Eye (tissue), 1 donor: ENCODE measurements at regions not wholly inside any gene's neighbourhood (a gene's known extent, or its start where the extent isn't known, plus 50 kb on each side); places are given as distances from the start of the nearest gene placed in this dataset.

Experiments
- DNase-seq: peaks from one replicate; pipeline ENCODE4 v3.0.0-alpha.2; 2015

DNA sequence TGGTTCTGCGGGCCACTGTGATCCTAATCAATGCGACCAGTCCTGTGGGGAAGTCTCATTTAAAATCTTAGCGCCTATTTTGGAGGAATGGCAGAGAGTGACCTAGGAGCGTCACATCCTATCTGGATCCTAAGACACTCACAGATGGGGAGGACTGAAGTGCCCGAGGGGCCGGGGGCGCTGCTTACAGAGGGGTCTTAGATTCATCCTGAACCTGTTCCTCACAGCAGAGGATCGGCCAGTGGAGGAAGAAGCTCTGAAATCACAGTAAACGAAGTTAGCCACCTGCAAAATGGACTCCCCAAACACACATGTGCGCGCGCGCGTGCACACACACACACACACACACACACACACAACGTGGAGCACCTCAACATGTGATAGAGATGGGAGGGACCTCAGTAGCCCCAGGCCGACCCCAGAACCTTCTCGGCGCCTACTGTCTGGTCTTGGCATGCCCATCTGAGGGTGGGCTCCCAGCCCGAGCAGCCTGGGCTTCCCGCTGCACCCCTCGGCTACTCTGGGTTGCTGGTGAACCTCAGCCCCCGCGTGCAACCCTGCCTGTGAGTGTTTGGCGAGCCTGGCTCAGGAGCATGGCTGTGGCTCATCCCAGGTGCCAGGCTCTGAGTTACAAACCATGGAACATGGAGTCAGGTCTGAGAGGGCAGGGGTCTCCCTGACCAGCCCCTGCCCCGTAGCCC, 613.3 kb downstream of the TBC1D22A start:
- DNase-seq = no peak

DNA sequence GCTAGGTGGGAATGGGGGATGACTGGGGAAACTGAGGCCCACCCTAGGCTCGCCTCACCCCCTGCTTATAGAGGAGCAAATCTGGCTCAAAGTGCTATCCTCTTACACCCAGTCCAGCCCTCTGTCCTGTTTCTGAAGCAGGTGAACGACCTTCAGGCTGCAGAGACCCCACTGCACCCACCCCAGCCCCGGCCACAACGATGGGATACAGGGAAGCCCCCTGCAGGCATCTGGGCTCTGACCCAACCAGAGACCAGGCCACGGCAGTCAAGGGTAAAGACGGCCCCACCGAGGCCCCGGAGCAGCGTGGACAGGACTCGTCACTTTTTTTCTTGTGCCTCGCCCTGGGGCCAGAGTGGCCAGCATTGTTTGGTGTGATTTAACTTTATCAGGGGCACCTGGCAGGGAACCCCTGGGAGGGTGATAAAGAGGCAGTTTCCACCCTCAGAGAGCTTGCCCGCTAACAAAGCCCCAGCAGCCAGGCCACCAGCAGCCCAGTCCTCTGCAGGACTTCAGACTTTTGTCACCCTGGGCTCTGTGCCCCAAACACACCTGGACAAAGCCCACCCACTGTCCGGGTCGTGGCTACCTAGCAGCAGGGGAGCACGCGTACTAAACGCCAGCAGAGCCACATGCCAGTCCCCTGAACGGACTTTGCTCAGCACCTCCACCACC, 612.6 kb downstream of the TBC1D22A start:
- no peak for DNase-seq

DNA sequence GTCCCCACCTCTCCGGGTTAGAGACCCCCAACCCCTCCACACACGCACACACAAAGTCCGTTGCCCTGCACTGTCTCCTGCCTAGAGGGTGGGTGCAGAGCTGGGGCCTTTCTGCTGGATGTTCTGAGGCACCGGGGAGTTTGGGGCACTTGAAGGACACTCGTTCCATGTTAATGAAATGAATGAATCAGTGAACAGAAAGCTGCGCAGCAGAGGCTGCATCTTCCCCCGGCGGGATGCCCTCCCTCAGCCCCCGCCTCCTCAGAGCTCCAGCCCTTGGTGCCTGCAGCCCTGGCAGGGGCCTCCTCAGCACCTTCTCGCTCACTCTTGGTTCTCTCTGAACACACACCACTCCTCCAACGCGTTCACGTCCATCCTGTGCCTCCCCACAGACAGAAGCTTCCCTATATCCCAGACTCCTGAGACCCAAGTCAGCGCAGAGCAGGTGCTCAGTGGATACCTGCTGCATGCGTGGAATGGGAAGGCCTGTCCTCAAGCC, 611.9 kb downstream of the TBC1D22A start:
- no peak for DNase-seq

DNA sequence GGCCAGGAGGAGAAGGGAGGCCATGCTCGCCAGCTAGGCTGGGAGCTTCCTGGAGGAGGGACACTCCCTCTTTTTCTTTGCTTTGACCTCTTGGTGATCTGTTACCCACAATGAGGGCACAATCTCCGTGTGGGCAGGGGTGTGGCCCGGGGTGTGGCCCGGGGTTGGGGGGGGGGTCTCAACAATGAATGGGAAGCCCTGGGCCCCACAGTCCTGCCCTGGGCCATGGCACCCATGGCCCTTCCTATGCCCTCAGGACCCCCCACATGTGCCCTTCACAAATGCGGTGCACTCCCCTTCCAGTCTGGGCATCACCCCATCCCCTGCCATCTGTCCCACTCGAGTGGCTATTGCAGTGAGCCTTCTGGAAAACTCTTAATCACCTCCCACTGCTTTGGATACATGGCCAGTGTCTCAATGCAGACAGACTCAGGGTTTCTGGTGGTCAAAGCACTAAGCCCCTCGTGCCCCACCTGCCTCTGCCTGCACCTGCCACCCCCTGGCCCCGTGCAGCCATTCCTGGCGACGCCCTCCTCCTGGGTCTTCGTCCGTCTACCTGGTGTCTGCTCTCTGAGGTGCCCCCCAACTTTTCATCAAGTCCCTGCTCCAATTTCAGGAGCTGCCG, 611.3 kb downstream of the TBC1D22A start:
- DNase-seq = no peak

DNA sequence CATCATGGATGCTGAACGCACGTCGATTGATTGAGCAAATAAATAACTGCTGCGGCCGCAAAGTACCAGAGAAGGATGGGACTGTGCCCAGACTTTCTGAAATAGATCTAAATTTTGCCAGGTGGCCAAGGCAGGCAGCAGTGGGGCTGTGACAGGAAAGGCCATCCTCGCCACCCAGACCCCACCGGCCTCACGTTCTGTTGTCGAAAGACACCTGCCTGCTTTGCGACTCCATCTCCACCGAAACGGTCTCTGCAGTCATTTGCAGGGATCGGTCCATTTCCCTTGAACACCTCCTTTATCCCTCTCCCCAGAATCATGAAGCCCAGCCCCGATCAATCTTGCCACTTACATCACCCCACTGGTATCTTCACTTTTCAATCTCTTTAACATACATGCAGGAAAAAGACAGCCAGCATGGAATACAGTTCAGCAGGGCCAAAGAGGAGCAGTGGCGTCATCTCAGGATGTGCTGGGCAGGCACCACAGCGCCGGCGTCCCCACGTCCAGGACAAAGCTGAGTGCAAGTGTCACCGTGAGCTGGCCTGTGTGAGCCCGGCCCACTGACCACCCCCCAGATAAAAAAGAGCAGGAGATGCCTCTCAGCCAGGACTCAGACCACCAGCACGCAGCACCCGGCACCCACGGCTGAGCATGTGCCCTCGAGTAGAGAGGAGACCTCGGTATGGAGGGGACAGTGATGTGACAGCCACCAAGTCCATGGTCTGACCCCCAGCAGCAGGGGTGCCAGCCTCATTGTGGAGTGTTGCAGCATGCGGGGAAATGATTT, 610.3 kb downstream of the TBC1D22A start:
- DNase-seq = no peak

DNA sequence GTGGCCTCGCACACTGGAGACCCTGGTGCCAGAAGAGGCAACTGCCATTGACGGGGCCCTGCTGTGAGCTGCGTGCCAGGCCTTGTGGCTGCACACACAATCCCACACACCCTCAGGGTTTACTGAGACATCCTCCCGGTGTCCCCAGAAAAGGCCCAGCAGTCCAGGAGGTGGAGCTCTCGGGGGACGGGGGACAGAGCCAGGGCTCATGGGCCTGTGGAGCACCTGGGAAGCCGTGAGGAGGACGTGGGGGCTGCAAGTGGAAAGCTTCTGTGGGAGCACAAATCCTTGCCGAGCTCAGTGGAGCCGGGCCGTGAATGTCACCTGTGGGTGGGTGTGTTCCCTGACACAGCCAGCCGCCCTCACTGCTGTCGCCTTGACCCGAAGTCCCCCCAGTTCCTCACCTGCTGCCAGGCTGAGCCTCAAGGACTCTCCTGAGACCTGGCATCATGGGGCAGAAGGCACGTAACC, 609.7 kb downstream of the TBC1D22A start:
- DNase-seq = no peak

DNA sequence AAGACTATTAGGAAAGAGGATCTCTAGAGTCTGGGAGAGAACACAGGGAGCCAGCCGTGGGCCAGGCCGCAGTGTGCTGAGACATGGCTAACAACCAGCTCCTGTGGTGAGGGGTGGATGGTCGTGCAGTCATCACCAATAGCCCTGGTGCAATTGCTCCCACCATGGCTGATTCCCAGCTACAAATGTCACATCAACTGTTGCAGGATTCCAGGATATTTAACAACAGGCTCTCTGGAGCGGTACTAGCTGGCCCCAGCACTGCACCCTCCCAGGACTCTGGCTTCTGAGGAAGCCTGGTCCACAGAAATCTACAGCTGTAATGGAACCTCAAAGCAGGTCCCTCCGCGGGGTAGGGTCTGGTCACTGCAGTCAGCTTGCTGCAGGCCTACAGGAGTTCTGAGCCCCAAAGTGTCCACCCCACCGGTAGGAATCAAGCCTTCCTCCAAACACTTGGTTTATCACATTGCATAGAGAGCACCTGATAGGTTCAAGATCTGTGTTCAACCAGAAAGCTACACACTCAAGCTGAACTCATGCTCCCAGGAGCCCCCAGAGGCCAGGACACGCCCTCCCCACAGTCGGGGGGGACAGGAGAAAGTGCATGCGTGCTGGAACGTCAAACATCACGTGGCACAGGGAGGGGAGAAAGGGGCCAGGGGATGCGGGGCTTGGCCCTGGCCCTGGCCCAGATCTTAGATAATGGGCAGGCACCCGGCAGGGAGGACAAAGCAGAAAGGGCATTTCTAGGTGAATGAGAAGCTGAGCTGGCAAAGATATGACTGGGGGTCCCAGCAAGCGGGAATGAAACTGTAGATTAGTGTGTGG, 609.0 kb downstream of the TBC1D22A start:
- DNase-seq = no peak

DNA sequence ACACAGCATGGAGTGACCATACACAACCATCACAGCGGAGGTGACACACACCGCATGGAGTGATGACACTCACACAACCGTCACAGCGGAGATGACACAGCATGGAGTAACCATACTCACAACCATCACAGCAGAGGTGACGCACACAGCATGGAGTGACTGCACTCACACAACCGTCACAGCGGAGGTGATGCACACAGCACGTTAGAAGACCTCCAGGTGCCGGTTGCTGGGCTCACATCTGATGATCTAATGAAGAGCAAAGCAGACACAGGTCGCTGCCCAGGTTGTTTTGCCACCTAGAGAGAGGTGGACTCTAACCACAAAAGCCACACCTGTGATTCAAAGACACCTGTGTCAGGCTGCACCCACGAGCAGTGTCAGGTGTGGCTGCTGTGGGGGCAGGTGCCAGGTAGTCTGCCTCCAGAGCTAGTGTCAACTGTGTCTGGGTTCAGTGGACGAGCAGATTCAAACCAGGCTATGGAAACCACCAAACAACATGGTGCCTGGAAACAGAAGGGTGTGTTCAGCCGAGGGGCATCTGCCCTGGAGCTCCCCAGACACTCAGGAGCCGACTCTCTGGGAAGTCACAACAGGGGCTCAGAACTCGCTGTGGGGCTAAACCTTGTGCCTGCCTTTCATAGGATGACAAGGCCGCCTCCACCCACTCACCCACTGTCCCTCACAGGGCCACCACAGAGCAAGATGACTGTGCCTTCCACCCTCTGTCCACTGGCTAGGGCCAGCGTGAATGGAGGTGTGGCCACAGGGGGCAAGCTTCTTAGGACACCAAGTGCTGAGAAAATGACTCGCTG, 608.2 kb downstream of the TBC1D22A start:
- no peak for DNase-seq

DNA sequence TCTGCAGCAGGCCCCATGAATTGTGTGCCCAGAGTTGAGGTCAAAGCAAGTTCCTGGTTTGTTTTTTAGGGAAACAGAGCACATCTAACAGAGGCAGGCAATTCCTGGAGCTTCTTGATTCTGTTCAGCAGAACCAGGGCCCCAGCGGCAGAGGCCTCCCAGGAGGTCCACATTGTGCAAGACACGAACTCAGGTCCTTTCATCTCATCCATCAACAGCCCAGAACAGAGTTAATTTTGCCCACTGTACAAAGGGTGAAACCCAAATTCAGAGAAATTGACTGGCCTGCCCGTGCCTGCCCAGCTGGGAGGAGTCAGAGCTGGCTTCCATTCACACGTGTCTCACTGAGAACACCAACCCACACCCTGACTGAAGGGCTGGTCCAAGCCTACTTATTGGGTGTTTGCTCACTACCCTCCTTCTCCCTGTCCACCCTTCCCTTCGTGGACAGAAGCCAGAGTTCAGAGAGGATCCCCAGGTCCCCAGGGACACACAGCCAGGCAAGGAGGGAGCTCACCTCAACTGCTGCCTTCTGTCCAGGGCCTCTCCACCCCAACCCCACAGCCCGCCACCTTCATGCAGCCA, 607.1 kb downstream of the TBC1D22A start:
- no peak for DNase-seq

DNA sequence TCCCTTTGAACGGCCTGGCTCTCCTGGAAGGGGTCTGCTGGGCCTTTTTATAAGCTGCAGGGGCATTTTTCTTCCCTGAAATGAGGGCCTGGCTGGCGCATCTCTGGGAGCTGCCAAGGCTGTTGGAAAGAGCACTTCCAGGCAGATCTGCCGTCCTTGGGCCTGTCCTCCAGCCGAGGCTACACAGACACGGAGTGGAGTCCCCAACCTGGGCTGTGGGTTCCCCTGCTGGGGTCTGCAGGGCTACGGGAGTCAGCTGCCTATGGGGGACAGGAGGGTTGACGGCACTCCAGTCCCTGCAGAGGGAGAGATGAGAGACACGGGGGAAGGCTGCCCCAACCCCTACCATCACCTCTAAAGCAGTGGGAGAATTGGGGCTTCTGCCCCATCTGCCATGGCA, 606.6 kb downstream of the TBC1D22A start:
- no peak for DNase-seq

DNA sequence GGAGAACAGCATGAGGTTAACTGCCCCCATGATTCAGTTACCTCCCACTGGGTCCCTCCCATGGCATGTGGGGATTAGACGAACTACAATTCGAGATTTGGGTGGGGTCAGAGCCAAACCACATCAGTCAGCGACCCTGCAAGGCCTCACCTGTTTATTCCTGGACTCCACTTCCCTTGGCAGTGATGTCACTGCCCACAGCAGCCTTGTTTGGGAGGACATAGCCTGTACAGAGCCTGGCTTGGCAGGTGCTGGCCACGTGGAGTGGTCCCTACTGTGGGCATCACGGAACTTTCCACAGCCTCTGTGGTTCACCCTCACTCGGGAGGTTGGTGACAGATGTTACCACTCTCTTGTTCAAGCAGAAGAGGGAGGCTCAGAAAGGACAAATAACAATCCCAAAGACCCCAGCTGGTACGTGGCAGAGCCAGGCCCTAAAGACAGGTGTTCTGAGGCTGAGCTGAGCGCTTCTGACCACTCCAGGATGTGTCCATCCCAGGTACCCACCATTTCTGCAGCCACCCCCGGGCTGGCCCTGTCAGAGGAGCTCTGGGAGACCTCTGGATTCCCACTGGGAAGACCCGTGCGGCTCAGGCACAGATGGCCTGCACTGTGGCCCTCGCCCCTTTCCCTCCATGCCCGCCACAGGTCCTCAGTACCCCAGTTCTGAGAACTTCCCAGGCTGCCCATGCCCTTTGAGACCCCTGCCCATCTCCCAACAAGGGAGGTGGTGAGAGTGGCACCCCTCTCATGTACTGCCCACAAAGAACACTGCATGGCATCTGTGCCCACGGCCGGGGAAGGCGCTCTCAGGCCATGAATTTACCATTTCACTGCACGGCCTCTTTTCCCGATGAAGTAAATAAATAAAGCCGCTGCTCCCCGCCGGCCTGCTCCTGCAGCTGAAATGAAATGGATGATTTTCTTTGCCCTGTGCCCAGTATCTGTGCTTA, 605.8 kb downstream of the TBC1D22A start:
- DNase-seq = no peak

DNA sequence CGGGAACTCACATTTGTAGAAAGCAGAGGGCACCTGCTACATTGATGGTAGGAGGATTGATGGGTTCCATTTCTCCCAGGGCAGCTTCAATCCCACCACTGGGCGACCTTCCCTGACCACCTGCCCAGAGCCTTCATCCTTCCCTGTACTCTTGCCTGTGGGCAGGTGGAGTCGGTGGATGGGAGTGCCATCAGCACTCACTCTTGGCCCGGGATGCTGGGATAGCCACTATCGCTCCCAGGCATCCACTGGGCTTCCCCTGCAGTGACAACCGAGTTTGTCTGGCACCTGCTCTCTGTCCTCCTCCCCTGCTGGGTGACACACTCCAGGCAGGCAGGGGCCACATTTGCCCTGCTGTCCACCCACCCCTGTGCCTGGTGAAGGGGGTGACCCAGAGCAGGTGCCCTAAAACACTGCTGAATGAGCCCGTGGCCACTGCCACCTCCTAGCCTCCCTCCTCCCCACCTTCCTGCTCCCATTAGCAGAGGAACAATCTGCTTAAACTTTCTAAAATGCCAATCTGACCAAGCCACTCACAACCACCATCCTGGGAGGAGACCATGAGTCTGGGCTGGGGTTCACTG, 604.7 kb downstream of the TBC1D22A start:
- no peak for DNase-seq

DNA sequence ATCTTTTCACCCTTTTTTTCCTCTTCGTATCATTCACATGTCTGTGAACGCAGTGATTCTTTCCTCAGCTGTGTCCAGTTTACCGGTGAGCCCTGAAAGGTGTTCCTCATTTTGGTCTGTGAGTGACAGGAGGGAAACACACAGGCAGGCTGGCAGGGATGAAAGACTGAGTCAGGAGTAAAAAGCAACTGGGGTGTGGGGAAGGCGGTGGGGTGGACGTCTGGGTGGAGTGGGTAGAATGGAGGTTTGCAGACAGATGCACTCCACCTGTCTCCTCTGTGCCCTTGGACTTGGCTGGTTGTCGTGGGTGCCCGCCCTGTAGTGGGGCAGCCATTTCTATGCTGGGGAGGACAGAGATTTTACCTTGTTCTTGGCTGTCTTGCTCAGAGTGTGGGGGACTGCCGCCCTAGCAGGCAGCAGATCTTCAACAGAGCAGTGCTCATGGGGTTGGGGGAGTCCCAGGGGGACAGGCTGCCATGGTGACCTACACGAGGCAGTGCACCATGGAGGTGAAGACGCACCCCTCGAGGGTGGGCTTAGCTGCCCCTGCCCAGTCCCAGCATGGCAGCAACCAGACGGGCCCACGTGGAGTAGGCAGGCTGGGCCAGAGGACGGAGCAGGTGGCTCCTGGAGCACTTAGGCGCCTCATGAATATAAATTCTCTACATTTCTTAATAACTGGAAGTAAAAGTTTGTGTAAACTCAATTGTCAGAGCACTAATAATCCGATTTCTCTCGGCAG, 603.7 kb downstream of the TBC1D22A start:
- no peak for DNase-seq

DNA sequence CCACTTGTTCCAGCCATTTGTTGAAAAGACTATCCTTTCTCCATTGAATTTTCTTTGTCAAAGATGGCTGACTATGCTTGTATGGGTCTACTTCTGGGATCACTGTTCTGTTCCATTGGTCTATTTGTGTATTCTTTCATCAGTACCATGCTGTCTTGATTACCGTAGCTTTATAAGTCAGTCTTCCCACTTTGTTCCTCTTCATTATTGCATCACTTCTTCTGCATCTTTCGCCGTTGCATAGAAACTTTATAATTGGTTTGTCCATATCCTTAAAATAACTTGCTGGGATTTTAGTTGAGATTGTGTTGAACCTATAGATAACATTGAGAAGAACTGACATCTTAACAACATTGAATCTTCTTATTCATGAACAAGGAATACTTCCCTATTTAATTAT, 598.8 kb downstream of the TBC1D22A start:
- no peak for DNase-seq

DNA sequence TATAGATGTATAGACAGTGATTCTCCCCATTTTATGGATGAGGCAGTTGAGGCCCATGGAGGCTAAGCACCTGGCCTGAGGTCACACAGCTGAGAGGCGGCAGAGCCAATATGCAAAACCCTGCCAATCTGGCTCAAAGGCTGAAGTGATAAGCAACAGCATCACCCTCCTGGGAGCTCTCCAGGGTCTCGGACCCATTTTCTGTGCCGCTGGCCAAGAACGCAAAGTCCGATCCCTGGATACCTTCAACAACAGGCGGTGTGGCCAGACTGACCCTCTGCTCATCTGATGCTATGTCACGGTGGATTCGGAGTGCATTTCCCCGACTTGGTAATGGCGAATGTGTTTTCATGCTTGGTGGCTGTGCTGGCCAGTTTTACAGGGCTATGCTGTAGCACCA, 595.0 kb downstream of the TBC1D22A start:
- DNase-seq = no peak

DNA sequence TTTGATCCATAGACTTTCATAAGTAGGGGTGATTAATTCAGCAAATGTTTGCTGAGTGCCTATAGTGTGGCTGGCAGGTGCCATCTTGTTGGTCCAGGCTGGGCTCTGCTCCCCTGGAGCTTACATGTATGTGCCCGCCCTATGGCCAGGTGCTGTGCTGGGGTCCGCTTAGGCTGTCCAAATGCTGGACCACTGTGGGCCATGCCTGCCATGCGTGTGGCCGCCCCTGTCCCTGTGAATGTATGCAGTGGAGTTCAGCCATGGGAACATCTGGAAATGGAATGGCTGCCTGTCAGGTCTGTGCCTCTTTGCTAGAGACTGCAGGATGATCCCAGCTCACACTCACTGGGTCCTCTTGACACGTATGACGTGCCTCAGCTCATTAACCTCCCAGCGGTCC, 594.6 kb downstream of the TBC1D22A start:
- DNase-seq = no peak

DNA sequence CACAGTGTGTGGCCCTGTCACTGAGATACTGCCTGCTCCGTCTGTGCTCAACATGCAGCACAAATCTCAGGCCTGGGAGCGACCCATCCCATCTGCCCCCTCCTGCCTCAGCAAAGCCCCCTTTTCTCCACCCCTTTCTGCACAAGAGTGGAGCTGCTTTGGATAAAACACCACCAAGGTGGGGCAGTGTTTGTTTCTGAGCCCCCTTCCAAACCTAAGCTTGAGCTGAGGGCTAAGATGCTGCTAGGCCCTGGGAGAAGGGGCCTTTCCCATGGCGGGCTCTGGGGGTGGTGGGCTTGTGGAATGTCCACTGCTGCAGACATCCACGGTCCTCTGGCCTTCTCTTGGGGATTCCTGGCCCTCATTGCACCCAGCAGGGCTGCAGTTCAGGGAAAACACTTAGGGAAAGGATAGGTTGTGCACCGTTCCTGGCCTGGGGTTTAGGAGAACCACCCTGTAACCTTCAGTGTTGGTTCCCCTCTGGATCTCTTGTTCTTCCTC, 594.1 kb downstream of the TBC1D22A start:
- no peak for DNase-seq

DNA sequence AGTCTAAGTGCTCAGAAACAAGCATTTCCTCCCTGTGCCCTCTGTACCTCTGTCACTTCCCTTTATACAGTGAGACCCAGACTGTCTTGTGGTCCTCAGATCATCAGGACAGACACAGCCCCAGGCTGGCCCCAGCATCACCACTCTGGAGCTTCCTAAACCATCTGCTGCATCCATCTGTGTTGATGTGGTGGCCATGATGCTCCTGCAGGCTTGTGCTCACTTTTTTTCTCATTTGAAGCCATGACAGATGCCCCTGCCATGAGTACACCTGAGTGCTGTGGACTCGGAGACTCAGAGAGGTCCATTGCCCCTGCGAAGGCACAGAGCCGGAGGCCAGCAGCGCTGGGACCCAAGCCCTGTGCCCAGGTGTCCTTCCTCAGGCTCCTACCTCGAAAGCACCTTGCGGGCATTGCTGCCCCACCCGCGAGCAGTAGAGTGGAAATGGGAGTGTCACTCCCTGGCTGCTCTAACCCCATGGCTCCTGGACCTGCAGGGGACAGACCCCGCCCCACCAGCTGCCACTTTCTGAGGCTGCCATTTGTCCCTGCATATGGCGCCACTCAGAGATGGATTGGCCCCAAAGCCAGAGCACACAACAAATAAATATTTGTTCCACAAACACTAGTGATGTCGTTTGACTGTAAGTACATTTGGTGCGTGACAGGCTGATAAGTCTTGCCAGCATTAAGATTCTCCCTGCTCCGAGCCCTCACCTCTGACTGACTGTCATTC, 593.5 kb downstream of the TBC1D22A start:
- DNase-seq = no peak
